DOHH2 (cell line): ENCODE measurements at regions not wholly inside any gene's neighbourhood (a gene's known extent, or its start where the extent isn't known, plus 50 kb on each side); places are given as distances from the start of the nearest gene placed in this dataset.

ENCODE experiments used
- H3F3A ChIP-seq: fragments of 200-600 bp; sonication (generic), shearing (Covaris generic); 2 replicates; pipeline ENCODE4 v1.6.0; 2016; ENCODE audit warnings: antibody characterized with exemption, mild to moderate bottlenecking; ENCODE audit not compliant: control insufficient read depth, insufficient read depth
- H3K27ac ChIP-seq: fragments of 200-600 bp; sonication (generic); 2 replicates; pipeline ENCODE4 v1.5.1; 2014; ENCODE audit warnings: low read depth, mild to moderate bottlenecking, low read length, moderate library complexity
- H3K27me3 ChIP-seq: fragments of 200-600 bp; sonication (generic); 2 replicates; pipeline ENCODE4 v1.6.1; 2014; ENCODE audit warnings: mild to moderate bottlenecking, low read length, mixed read lengths; ENCODE audit not compliant: control insufficient read depth
- H3K36me3 ChIP-seq: fragments of 200-600 bp; sonication (generic); 2 replicates; pipeline ENCODE4 v1.6.1; 2014; ENCODE audit warnings: mild to moderate bottlenecking, low read length, moderate library complexity, mixed read lengths; ENCODE audit not compliant: control insufficient read depth
- H3K4me1 ChIP-seq: fragments of 200-600 bp; sonication (generic); 2 replicates; pipeline ENCODE4 v1.6.1; 2014; ENCODE audit warnings: mild to moderate bottlenecking, low read length, mixed read lengths; ENCODE audit not compliant: control insufficient read depth
- H3K4me2 ChIP-seq: fragments of 200-600 bp; sonication (generic); 2 replicates; pipeline ENCODE4 v1.6.0; 2014; ENCODE audit warnings: mild to moderate bottlenecking, low read length, moderate library complexity
- H3K4me3 ChIP-seq: fragments of 200-600 bp; sonication (generic); 2 replicates; pipeline ENCODE4 v1.5.1; 2014; ENCODE audit warnings: mild to moderate bottlenecking, low read length, mixed read lengths
- H3K79me2 ChIP-seq: fragments of 200-600 bp; sonication (generic); 2 replicates; pipeline ENCODE4 v1.6.1; 2014; ENCODE audit warnings: mild to moderate bottlenecking, low read length, mixed read lengths; ENCODE audit not compliant: control insufficient read depth
- H3K9me2 ChIP-seq: fragments of 200-600 bp; sonication (generic); replicated peaks from 2 replicates; pipeline ENCODE4 v1.6.1; 2014; ENCODE audit warnings: mild to moderate bottlenecking, low read length, mixed read lengths; ENCODE audit not compliant: control insufficient read depth
- H3K9me3 ChIP-seq: fragments of 200-600 bp; sonication (generic); 2 replicates; pipeline ENCODE4 v1.6.1; 2014; ENCODE audit warnings: antibody characterized with exemption, low read length, mixed read lengths; ENCODE audit not compliant: control insufficient read depth, insufficient read depth
- H4K20me1 ChIP-seq: fragments of 200-600 bp; sonication (generic); 2 replicates; pipeline ENCODE4 v1.6.0; 2014; ENCODE audit warnings: low read depth, mild to moderate bottlenecking, antibody characterized with exemption, low read length, moderate library complexity; ENCODE audit not compliant: control insufficient read depth, insufficient read depth
- EZH2phosphoT487 ChIP-seq: fragments of 200-600 bp; sonication (generic); IDR thresholded peaks from 2 replicates; pipeline ENCODE4 v1.6.1; 2017; ENCODE audit warnings: borderline replicate concordance, mild to moderate bottlenecking, antibody characterized with exemption, low read length, moderate library complexity, mixed read lengths
- TF ChIP-seq, protein P1 (sequence below): fragments of 200-600 bp; sonication (generic); IDR thresholded peaks from one replicate; pipeline ENCODE4 v1.5.1; 2014; ENCODE audit warnings: antibody characterized with exemption, mild to moderate bottlenecking, low read depth, low read length; ENCODE audit not compliant: poor library complexity, severe bottlenecking

DNA sequence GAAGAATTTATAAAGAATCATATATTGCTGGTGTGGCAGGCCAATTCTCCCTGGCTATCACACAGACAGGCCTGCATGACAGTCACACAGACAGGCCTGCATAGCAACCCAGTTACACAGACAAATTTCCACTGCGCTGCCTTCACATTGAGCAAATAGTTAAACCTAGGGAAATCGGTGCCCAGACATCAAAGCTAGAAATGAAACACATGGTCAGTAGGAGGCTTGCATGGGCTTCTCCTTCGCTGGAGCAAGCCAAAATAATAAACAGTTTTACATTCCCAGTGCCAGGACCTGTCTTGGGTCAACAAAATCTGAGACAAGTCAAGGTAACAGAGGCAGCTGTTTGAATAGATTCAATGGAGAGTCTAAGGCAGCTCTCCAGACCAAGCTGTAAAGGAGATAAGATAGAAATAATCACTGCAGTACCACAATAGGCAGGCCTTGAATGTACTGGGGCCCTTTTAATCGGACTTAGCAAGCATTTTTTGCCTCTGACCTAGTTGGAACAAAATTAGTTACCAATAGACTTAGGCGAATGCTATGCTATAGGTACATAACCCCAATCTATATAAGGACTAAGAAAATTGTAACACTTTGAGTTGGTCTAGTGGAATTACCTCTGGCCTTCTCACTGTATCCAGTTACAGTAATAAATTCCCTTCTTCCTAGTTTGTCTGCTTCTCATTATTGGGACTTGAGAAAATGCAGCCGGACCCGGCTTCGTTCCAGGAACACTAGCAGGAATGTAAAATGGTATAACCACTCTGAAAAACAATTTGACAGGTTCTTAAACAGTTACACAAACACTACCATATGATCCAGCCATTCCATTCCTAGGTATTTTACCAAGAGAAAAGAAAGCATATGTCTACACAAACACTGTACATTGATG, 274.7 kb upstream of the UBE2E2 start:
- Histone ChIP-seq H3K4me1 (no peaks in the 10 kb centered on the region), H3K27me3 (no peaks in the 10 kb centered on the region), H3K9me3 (no peaks in the 10 kb centered on the region), H3K36me3 (no peaks in the 10 kb centered on the region), H3K9me2 (no peaks in the 10 kb centered on the region), H3K4me3 (no peak overlapping the region), H3K79me2 (no peaks in the 10 kb centered on the region), H4K20me1 (no peaks in the 10 kb centered on the region), H3K4me2 (no peak overlapping the region), H3F3A (no peaks in the 10 kb centered on the region), H3K27ac (no peak overlapping the region)
- TF ChIP-seq EZH2phosphoT487: no peak
- TF ChIP-seq, protein P1, sequence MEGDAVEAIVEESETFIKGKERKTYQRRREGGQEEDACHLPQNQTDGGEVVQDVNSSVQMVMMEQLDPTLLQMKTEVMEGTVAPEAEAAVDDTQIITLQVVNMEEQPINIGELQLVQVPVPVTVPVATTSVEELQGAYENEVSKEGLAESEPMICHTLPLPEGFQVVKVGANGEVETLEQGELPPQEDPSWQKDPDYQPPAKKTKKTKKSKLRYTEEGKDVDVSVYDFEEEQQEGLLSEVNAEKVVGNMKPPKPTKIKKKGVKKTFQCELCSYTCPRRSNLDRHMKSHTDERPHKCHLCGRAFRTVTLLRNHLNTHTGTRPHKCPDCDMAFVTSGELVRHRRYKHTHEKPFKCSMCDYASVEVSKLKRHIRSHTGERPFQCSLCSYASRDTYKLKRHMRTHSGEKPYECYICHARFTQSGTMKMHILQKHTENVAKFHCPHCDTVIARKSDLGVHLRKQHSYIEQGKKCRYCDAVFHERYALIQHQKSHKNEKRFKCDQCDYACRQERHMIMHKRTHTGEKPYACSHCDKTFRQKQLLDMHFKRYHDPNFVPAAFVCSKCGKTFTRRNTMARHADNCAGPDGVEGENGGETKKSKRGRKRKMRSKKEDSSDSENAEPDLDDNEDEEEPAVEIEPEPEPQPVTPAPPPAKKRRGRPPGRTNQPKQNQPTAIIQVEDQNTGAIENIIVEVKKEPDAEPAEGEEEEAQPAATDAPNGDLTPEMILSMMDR: no peak

GRCh38 chr3:22933051-22933840, 269.9 kb upstream of the UBE2E2 start:
- Histone ChIP-seq H3K27ac (no peak overlapping the region), H3K36me3 (no peaks in the 10 kb centered on the region), H3K27me3 (no peaks in the 10 kb centered on the region), H3K4me1 (no peaks in the 10 kb centered on the region), H3K4me2 (no peak overlapping the region), H3K4me3 (no peak overlapping the region), H4K20me1 (no peaks in the 10 kb centered on the region), H3K79me2 (no peaks in the 10 kb centered on the region), H3F3A (no peaks in the 10 kb centered on the region), H3K9me3 (no peaks in the 10 kb centered on the region), H3K9me2 (no peaks in the 10 kb centered on the region)
- TF ChIP-seq EZH2phosphoT487: no peak
- TF ChIP-seq, protein P1: no peak

- H3K36me3 ChIP-seq: no peaks in the 10 kb centered on the region
- no peaks in the 10 kb centered on the region for H3F3A ChIP-seq
- no peaks in the 10 kb centered on the region for H3K9me2 ChIP-seq
- no peaks in the 10 kb centered on the region for H3K79me2 ChIP-seq
- H3K4me2 ChIP-seq: no peak overlapping the region
- H3K9me3 ChIP-seq: no peaks in the 10 kb centered on the region
- H4K20me1 ChIP-seq: no peaks in the 10 kb centered on the region
- TF ChIP-seq, protein P1: no peak
- TF ChIP-seq EZH2phosphoT487: no peak
- no peak overlapping the region for H3K27ac ChIP-seq
- H3K27me3 ChIP-seq: no peaks in the 10 kb centered on the region
- no peaks in the 10 kb centered on the region for H3K4me1 ChIP-seq
- H3K4me3 ChIP-seq: no peak overlapping the region
Measured at GRCh38 chr3:22933841-22934116, 269.3 kb upstream of the UBE2E2 start.
